Neural progenitor cell (in vitro differentiated cells): ENCODE measurements at regions not wholly inside any gene's neighbourhood (a gene's known extent, or its start where the extent isn't known, plus 50 kb on each side); places are given as distances from the start of the nearest gene placed in this dataset.

Experiments used
- EZH2 ChIP-seq: fragments of 200-600 bp; sonication (generic); IDR thresholded peaks from 2 replicates; pipeline ENCODE4 v1.6.1; 2017; ENCODE audit warnings: antibody characterized with exemption, mild to moderate bottlenecking, moderate library complexity
- EZH2phosphoT487 ChIP-seq: fragments of 200-600 bp; sonication (generic); IDR thresholded peaks from 2 replicates; pipeline ENCODE4 v1.6.1; 2017; ENCODE audit warnings: antibody characterized with exemption
- TF ChIP-seq, protein P1 (sequence below): fragments of 200-600 bp; sonication (generic); IDR thresholded peaks from 2 replicates; pipeline ENCODE4 v1.5.1; 2017; ENCODE audit warnings: antibody characterized with exemption, mild to moderate bottlenecking

DNA sequence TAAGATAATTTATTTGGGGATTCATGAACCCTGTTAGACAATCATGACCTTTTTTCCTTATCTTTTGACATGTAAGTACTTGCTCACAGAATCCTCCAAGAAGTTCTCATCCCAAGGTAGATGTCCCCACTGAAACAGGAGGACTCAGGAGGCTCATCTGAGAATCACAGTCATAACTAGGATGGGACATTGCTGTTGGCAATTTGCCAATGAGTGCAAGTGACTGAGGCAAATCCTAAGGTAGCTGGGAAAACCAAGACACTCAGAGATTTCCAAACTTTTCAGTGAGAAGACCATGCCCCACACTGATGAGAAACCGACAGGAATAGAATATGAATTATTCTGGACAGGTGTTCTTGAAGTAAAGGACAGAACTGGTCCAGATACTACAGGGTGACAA lies 735.0 kb downstream of the TMEM182 start:
- TF ChIP-seq, protein P1, sequence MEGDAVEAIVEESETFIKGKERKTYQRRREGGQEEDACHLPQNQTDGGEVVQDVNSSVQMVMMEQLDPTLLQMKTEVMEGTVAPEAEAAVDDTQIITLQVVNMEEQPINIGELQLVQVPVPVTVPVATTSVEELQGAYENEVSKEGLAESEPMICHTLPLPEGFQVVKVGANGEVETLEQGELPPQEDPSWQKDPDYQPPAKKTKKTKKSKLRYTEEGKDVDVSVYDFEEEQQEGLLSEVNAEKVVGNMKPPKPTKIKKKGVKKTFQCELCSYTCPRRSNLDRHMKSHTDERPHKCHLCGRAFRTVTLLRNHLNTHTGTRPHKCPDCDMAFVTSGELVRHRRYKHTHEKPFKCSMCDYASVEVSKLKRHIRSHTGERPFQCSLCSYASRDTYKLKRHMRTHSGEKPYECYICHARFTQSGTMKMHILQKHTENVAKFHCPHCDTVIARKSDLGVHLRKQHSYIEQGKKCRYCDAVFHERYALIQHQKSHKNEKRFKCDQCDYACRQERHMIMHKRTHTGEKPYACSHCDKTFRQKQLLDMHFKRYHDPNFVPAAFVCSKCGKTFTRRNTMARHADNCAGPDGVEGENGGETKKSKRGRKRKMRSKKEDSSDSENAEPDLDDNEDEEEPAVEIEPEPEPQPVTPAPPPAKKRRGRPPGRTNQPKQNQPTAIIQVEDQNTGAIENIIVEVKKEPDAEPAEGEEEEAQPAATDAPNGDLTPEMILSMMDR: no peak
- TF ChIP-seq EZH2phosphoT487 (no peak), EZH2 (no peak)
